ENCODE measurements at regions not wholly inside any gene's neighbourhood (a gene's known extent, or its start where the extent isn't known, plus 50 kb on each side); places are given as distances from the start of the nearest gene placed in this dataset.
"Not testable (repeated sequence)": the region's sequence is repeated elsewhere in the genome, so short reads cannot be mapped to it uniquely, and the experiment has no call there.

- no peaks in the 10 kb centered on the region for H3K9me3 Mint-ChIP-seq (ENCODE audit: insufficient read depth)
- no peaks in the 10 kb centered on the region for H3K27me3 Mint-ChIP-seq (ENCODE audit: low read depth)
- no peaks in the 10 kb centered on the region for H3K36me3 Mint-ChIP-seq (ENCODE audit: low read depth)
- no peak overlapping the region for H3K27ac Mint-ChIP-seq
- no peak for ATAC-seq
- no peaks in the 10 kb centered on the region for H3K4me1 Mint-ChIP-seq (ENCODE audit: low read depth)
- POLR2A ChIA-PET: no interaction called here
- no peak for DNase-seq
- CTCF ChIA-PET: no interaction called here
- H3K4me3 Mint-ChIP-seq: no peak overlapping the region
These were observed 300.7 kb downstream of the XPNPEP1 start for GRCh38 chr10:109622566-109622965.

- CTCF ChIA-PET: no interaction called here
- no peak for DNase-seq
- H3K36me3 Mint-ChIP-seq (ENCODE audit: low read depth): no peaks in the 10 kb centered on the region
- no peak for ATAC-seq
- POLR2A ChIA-PET: no interaction called here
- H3K4me1 Mint-ChIP-seq (ENCODE audit: low read depth): no peaks in the 10 kb centered on the region
- no peaks in the 10 kb centered on the region for H3K9me3 Mint-ChIP-seq (ENCODE audit: insufficient read depth)
- H3K27me3 Mint-ChIP-seq (ENCODE audit: low read depth): no peaks in the 10 kb centered on the region
- H3K27ac Mint-ChIP-seq: no peak overlapping the region
- no peak overlapping the region for H3K4me3 Mint-ChIP-seq
These were observed 302.9 kb downstream of the XPNPEP1 start for GRCh38 chr10:109620396-109620795.

DNA sequence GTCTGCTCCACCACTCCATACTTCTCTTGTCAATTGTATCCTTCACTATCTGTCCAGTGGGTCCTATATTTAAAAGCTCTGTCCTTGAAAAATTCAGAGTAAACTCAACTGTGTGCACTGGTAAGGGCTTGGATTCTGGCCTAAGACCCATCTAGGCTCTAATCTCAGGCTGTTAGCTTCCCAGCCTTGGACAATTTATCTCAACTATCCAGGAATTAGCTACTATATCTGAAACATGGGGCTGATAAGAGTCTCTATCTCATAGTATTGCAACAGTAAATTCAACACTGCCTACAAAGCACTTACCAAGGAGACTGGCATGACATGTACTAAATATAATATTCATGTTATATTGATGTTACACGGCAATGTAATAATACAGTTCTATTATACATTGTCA is 303.4 kb downstream of the XPNPEP1 start:
- Mint-ChIP-seq H3K36me3 (ENCODE audit: low read depth) (no peaks in the 10 kb centered on the region), H3K27me3 (ENCODE audit: low read depth) (no peaks in the 10 kb centered on the region), H3K9me3 (ENCODE audit: insufficient read depth) (no peaks in the 10 kb centered on the region), H3K4me3 (no peak overlapping the region), H3K27ac (no peak overlapping the region), H3K4me1 (ENCODE audit: low read depth) (no peaks in the 10 kb centered on the region)
- CTCF ChIA-PET: no interaction called here
- DNase-seq (no peak), ATAC-seq (no peak)
- POLR2A ChIA-PET: no interaction called here

DNA sequence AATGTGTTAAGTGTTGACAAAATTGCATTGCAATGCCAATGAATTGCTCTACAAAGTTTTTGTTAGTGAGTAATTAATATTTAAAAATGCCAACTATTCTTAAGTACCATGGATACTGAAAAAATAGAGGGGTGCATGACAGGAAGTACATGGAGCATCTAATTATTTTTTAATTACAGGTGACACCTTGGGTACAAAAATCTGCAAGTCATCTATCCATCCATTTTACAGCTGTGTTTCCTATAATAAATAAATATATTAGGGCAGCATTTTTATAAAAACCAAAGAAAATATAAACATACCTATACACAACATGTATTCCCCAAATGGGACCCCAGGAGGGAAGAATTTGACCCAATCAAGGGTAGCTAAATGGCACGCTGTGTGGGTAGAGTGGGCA is 304.6 kb downstream of the XPNPEP1 start:
- Mint-ChIP-seq H3K27me3 (ENCODE audit: low read depth) (no peaks in the 10 kb centered on the region), H3K4me1 (ENCODE audit: low read depth) (no peaks in the 10 kb centered on the region), H3K27ac (no peak overlapping the region), H3K36me3 (ENCODE audit: low read depth) (no peaks in the 10 kb centered on the region), H3K4me3 (no peak overlapping the region), H3K9me3 (ENCODE audit: insufficient read depth) (no peaks in the 10 kb centered on the region)
- DNase-seq (no peak), ATAC-seq (no peak)
- ChIA-PET CTCF (no interaction called here), POLR2A (no interaction called here)

- no peaks in the 10 kb centered on the region for H3K9me3 Mint-ChIP-seq (ENCODE audit: insufficient read depth)
- no peaks in the 10 kb centered on the region for H3K36me3 Mint-ChIP-seq (ENCODE audit: low read depth)
- no peak overlapping the region for H3K27ac Mint-ChIP-seq
- ATAC-seq (no peak), DNase-seq (no peak)
- no peaks in the 10 kb centered on the region for H3K4me1 Mint-ChIP-seq (ENCODE audit: low read depth)
- no peak overlapping the region for H3K4me3 Mint-ChIP-seq
- ChIA-PET CTCF (no interaction called here), POLR2A (no interaction called here)
- no peaks in the 10 kb centered on the region for H3K27me3 Mint-ChIP-seq (ENCODE audit: low read depth)
These were observed 305.0 kb downstream of the XPNPEP1 start for GRCh38 chr10:109618301-109618700.

DNA sequence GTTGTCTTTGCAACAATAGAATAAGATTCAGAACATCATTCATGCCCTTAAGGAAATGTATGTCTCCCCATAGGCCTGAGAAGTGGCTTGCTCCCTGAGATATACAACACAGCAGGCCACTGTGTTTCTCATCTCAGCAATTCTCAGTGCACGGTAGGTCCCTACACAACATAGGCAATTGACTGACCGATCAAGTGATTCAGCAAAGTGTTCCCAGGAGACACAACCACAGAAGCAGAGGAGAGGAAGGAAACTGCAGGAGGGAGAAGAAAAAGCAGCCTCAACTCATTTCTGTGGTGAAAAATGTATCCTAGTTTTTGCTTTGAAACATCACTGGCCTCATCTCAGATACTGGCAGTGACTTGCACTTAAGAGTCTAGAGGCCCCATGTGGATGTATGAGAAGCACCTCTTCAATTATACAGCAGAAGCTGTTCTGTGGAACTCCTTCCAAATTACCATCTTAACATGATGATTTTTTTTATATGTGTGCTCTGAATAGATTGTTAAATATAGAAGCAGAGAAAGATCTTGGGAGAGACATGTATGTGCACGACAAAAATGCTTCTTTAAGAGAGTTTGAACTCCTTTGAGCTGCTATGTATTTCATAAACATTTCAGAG is 306.8 kb downstream of the XPNPEP1 start:
- ATAC-seq (no peak), DNase-seq (no peak)
- no peaks in the 10 kb centered on the region for H3K9me3 Mint-ChIP-seq (ENCODE audit: insufficient read depth)
- H3K36me3 Mint-ChIP-seq (ENCODE audit: low read depth): no peaks in the 10 kb centered on the region
- H3K4me1 Mint-ChIP-seq (ENCODE audit: low read depth): no peaks in the 10 kb centered on the region
- H3K27me3 Mint-ChIP-seq (ENCODE audit: low read depth): no peaks in the 10 kb centered on the region
- no peak overlapping the region for H3K4me3 Mint-ChIP-seq
- POLR2A ChIA-PET: no interaction called here
- no peak overlapping the region for H3K27ac Mint-ChIP-seq
- CTCF ChIA-PET: no interaction called here

DNA sequence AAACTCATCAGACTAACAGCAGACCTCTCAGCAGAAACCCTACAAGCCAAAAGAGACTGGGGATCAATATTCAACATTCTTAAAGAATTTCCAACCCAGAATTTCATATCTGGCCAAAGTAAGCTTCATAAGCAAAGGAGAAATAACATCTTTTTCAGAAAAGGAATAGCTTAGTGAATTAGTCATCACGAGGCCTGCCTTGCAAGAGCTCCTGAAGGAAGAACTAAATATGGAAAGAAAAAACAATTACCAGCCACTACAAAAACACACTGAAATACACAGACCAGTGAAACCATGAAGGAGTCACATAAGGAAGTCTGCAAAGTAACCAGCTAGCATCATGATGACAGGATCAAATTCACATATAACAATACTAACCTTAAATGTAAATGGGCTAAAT is 328.0 kb downstream of the XPNPEP1 start:
- DNase-seq; CTCF ChIA-PET; H3K27ac Mint-ChIP-seq; H3K4me3 Mint-ChIP-seq; H3K27me3 Mint-ChIP-seq (ENCODE audit: low read depth); POLR2A ChIA-PET; H3K4me1 Mint-ChIP-seq (ENCODE audit: low read depth); H3K9me3 Mint-ChIP-seq (ENCODE audit: insufficient read depth); H3K36me3 Mint-ChIP-seq (ENCODE audit: low read depth); ATAC-seq: not testable (repeated sequence)

- H3K27me3 Mint-ChIP-seq (ENCODE audit: low read depth): no peaks in the 10 kb centered on the region
- H3K36me3 Mint-ChIP-seq (ENCODE audit: low read depth): no peaks in the 10 kb centered on the region
- H3K27ac Mint-ChIP-seq: no peak overlapping the region
- ATAC-seq (no peak), DNase-seq (no peak)
- CTCF ChIA-PET: no interaction called here
- H3K9me3 Mint-ChIP-seq (ENCODE audit: insufficient read depth): no peaks in the 10 kb centered on the region
- no peaks in the 10 kb centered on the region for H3K4me1 Mint-ChIP-seq (ENCODE audit: low read depth)
- POLR2A ChIA-PET: no interaction called here
- no peak overlapping the region for H3K4me3 Mint-ChIP-seq
These were observed 329.6 kb downstream of the XPNPEP1 start for GRCh38 chr10:109593682-109594081.

DNA sequence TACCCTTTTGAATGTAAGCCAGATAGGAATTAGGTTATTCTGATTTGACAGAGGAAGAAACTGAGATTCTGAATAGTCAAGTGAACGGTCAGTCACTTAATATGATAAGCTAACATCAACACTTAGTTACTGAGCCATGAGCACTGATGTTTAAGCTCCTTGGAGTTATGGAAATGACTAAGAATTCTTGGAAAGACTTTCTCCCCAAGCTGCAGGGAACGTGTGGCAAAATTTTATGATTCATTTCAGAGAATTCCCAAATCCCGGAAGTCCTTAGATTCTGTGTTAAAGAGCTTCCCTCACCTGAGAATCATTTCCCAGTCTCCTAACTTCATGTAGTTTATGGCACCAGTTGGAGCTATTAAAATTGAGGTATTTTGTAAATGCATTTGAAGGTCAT is 330.9 kb downstream of the XPNPEP1 start:
- ChIA-PET CTCF (no interaction called here), POLR2A (no interaction called here)
- Mint-ChIP-seq H3K27me3 (ENCODE audit: low read depth) (no peaks in the 10 kb centered on the region), H3K4me3 (no peak overlapping the region), H3K4me1 (ENCODE audit: low read depth) (no peaks in the 10 kb centered on the region), H3K9me3 (ENCODE audit: insufficient read depth) (no peaks in the 10 kb centered on the region), H3K36me3 (ENCODE audit: low read depth) (no peaks in the 10 kb centered on the region), H3K27ac (no peak overlapping the region)
- DNase-seq: no peak
- ATAC-seq: no peak

- no peak for ATAC-seq
- H3K4me3 Mint-ChIP-seq: no peak overlapping the region
- no peaks in the 10 kb centered on the region for H3K36me3 Mint-ChIP-seq (ENCODE audit: low read depth)
- POLR2A ChIA-PET: no interaction called here
- DNase-seq: no peak
- no peak overlapping the region for H3K27ac Mint-ChIP-seq
- H3K4me1 Mint-ChIP-seq (ENCODE audit: low read depth): no peaks in the 10 kb centered on the region
- H3K27me3 Mint-ChIP-seq (ENCODE audit: low read depth): no peaks in the 10 kb centered on the region
- CTCF ChIA-PET: no interaction called here
- H3K9me3 Mint-ChIP-seq (ENCODE audit: insufficient read depth): no peaks in the 10 kb centered on the region
These were observed 331.7 kb downstream of the XPNPEP1 start for GRCh38 chr10:109591601-109592000.

DNA sequence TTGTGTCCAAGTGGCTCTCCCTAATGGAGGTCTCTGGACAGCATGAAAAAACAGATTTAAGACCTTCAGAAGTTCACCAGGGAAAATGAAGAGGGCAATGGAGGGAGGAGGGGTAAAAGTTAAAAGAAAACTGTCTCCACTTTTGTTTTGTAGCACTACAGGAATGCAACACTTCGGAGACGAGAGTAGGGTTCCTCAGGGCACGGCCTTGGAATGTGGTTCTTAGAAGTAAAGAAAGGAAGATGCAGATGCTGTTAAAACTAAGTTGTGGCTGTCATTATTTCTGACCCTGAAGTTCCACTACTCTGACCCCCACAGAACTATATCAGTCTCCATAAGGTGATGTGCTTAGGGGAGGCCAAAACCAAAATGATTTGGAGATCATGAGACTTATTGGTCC is 335.1 kb downstream of the XPNPEP1 start:
- H3K4me3 Mint-ChIP-seq: no peak overlapping the region
- POLR2A ChIA-PET: no interaction called here
- CTCF ChIA-PET: no interaction called here
- H3K9me3 Mint-ChIP-seq (ENCODE audit: insufficient read depth): no peaks in the 10 kb centered on the region
- ATAC-seq (no peak), DNase-seq (no peak)
- H3K36me3 Mint-ChIP-seq (ENCODE audit: low read depth): no peaks in the 10 kb centered on the region
- no peaks in the 10 kb centered on the region for H3K27me3 Mint-ChIP-seq (ENCODE audit: low read depth)
- H3K4me1 Mint-ChIP-seq (ENCODE audit: low read depth): no peaks in the 10 kb centered on the region
- no peak overlapping the region for H3K27ac Mint-ChIP-seq

DNA sequence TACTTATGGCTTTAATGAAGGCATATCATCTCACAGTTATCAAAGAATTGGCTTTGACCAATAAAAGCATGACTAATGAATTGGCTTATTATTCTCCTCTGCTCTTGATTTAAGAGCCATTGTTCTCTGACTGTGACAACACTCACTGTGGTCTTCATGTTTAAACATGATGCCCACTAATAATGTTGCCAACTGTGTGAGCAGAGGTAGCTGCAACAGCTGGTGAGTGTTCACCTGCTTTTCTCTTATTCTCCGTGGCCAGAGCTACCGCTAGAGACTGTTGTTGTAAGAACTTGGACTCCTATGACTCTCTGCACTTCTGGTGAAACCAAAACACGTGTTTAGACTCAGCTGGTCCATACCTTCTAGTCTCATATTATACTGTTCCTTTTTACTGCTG is 335.9 kb downstream of the XPNPEP1 start:
- ChIA-PET POLR2A (no interaction called here), CTCF (no interaction called here)
- H3K4me3 Mint-ChIP-seq: no peak overlapping the region
- no peaks in the 10 kb centered on the region for H3K9me3 Mint-ChIP-seq (ENCODE audit: insufficient read depth)
- H3K27me3 Mint-ChIP-seq (ENCODE audit: low read depth): no peaks in the 10 kb centered on the region
- no peak for ATAC-seq
- H3K27ac Mint-ChIP-seq: no peak overlapping the region
- no peaks in the 10 kb centered on the region for H3K4me1 Mint-ChIP-seq (ENCODE audit: low read depth)
- H3K36me3 Mint-ChIP-seq (ENCODE audit: low read depth): no peaks in the 10 kb centered on the region
- no peak for DNase-seq

DNA sequence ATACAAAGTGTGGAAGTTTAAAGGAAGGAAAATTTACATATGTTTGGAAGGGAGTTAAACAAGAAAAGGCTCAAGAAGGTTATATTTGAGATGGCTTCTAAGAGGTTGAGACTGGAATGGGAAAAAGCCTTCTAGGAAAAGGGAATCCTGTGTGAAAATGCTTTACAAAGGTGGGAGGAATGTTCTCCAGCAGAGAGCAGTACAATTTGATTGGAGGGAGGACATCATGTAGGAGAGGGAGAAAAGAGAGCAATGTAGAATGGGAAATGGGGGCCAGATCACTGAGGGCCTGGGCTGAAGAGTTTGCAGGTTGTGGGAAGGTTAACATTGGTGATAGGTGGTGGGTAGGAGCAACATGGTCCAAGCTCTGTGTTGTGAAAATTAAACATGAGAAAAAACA is 366.9 kb downstream of the XPNPEP1 start:
- ATAC-seq: no peak
- Mint-ChIP-seq H3K27ac (no peak overlapping the region), H3K4me3 (no peak overlapping the region), H3K36me3 (ENCODE audit: low read depth) (no peaks in the 10 kb centered on the region), H3K27me3 (ENCODE audit: low read depth) (no peaks in the 10 kb centered on the region), H3K4me1 (ENCODE audit: low read depth) (no peaks in the 10 kb centered on the region), H3K9me3 (ENCODE audit: insufficient read depth) (no peaks in the 10 kb centered on the region)
- no peak for DNase-seq
- POLR2A ChIA-PET: no interaction called here
- CTCF ChIA-PET: no interaction called here

Measured in activated CD8-positive, alpha-beta T cell treated with anti-CD3 and anti-CD28 coated beads, Interleukin-2, amount 10 ng/mL, durations not matched to agents 7 days and 5 days (primary cell).